ENCODE measurements at regions not wholly inside any gene's neighbourhood (a gene's known extent, or its start where the extent isn't known, plus 50 kb on each side); places are given as distances from the start of the nearest gene placed in this dataset.

DNA sequence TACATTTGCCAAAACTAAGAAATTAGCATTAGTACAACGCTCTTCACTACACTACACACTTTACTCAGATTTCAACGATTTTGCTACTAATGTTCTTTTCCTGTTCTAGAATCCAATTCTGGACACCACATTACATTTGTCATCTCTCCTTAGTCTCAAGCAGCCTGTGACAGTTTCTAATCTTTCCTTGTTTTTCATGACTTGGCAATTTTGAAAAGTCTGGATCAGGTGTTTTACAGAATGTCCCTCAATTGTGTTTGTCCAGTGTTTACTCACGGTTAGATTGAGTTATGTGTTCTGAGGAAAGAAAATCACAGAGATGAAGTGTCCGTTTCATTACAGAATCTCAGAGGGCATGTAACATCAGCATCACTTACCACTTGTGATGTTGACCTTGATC, 372.6 kb downstream of the TFAP2A start:
- TF ChIP-seq, protein P1, sequence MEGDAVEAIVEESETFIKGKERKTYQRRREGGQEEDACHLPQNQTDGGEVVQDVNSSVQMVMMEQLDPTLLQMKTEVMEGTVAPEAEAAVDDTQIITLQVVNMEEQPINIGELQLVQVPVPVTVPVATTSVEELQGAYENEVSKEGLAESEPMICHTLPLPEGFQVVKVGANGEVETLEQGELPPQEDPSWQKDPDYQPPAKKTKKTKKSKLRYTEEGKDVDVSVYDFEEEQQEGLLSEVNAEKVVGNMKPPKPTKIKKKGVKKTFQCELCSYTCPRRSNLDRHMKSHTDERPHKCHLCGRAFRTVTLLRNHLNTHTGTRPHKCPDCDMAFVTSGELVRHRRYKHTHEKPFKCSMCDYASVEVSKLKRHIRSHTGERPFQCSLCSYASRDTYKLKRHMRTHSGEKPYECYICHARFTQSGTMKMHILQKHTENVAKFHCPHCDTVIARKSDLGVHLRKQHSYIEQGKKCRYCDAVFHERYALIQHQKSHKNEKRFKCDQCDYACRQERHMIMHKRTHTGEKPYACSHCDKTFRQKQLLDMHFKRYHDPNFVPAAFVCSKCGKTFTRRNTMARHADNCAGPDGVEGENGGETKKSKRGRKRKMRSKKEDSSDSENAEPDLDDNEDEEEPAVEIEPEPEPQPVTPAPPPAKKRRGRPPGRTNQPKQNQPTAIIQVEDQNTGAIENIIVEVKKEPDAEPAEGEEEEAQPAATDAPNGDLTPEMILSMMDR (IDR thresholded peaks at IDR 0.05 in 4 of 5, conservative IDR thresholded peaks at IDR 0.05 in 1 of 5): no peak
- no peak for TF ChIP-seq POLR2A (IDR thresholded peaks at IDR 0.05)

Data from gastrocnemius medialis (tissue), 4 donors.